ENCODE measurements at regions not wholly inside any gene's neighbourhood (a gene's known extent, or its start where the extent isn't known, plus 50 kb on each side); places are given as distances from the start of the nearest gene placed in this dataset.
"Not testable (repeated sequence)": the region's sequence is repeated elsewhere in the genome, so short reads cannot be mapped to it uniquely, and the experiment has no call there.

GRCh38 chr1:9440763-9441194 lies 98.5 kb upstream of the SLC25A33 start:
- no peak for DNase-seq (ENCODE audit: low read depth)
- H3K4me3 ChIP-seq (replicated peaks; ENCODE audit: low read depth, low read length) = no peak overlapping the region
- no peak for TF ChIP-seq CTCF (IDR thresholded peaks at IDR 0.05; ENCODE audit: low read length, missing control alignments)

GRCh38 chr1:9441451-9442133 lies 97.7 kb upstream of the SLC25A33 start:
- no peak for TF ChIP-seq CTCF (IDR thresholded peaks at IDR 0.05; ENCODE audit: low read length, missing control alignments)

GRCh38 chr1:9442278-9442846 lies 96.9 kb upstream of the SLC25A33 start:
- DNase-seq (ENCODE audit: low read depth) = no peak
- no peak for TF ChIP-seq CTCF (IDR thresholded peaks at IDR 0.05; ENCODE audit: low read length, missing control alignments)
- no peak overlapping the region for H3K4me3 ChIP-seq (replicated peaks; ENCODE audit: low read depth, low read length)

More at GRCh38 chr1:9441451-9442133, 97.7 kb upstream of the SLC25A33 start:
- DNase-seq (ENCODE audit: low read depth) = no peak
- no peak overlapping the region for H3K4me3 ChIP-seq (replicated peaks; ENCODE audit: low read depth, low read length)

GRCh38 chr1:9442986-9443385 lies 96.3 kb upstream of the SLC25A33 start:
- DNase-seq (ENCODE audit: low read depth) = no peak
- no peak for TF ChIP-seq CTCF (IDR thresholded peaks at IDR 0.05; ENCODE audit: low read length, missing control alignments)
- no peak overlapping the region for H3K4me3 ChIP-seq (replicated peaks; ENCODE audit: low read depth, low read length)

GRCh38 chr1:9443913-9444445 lies 95.3 kb upstream of the SLC25A33 start:
- DNase-seq (ENCODE audit: low read depth) = peak; percentile 42
- TF ChIP-seq CTCF (IDR thresholded peaks at IDR 0.05; ENCODE audit: low read length, missing control alignments) = no peak
- no peak overlapping the region for H3K4me3 ChIP-seq (replicated peaks; ENCODE audit: low read depth, low read length)

- DNase-seq (ENCODE audit: low read depth) = no peak
- no peak overlapping the region for H3K4me3 ChIP-seq (replicated peaks; ENCODE audit: low read depth, low read length)
- no peak for TF ChIP-seq CTCF (IDR thresholded peaks at IDR 0.05; ENCODE audit: low read length, missing control alignments)
These were observed 94.7 kb upstream of the SLC25A33 start for GRCh38 chr1:9444532-9444931.

GRCh38 chr1:9445081-9445480 lies 94.2 kb upstream of the SLC25A33 start:
- DNase-seq (ENCODE audit: low read depth); H3K4me3 ChIP-seq (replicated peaks; ENCODE audit: low read depth, low read length): not testable (repeated sequence)
